Fibroblast of pulmonary artery (primary cell): ENCODE measurements at regions not wholly inside any gene's neighbourhood (a gene's known extent, or its start where the extent isn't known, plus 50 kb on each side); places are given as distances from the start of the nearest gene placed in this dataset.

Experiments
- DNase-seq: peaks from one replicate; pipeline ENCODE4 v3.0.0-alpha.2; 2010; ENCODE audit warnings: low read depth
- H3K4me3 ChIP-seq: replicated peaks from 2 replicates; pipeline ENCODE4 v1.5.1; 2011; ENCODE audit warnings: low read depth, mild to moderate bottlenecking, control low read depth, low read length, moderate library complexity
- CTCF ChIP-seq: IDR thresholded peaks from 2 replicates; pipeline ENCODE4 v1.5.1; 2011; ENCODE audit warnings: mild to moderate bottlenecking, control low read depth, low read length, inconsistent platforms; ENCODE audit errors: missing control alignments

- no peak for TF ChIP-seq CTCF
- no peak for DNase-seq
- H3K4me3 ChIP-seq = no peak overlapping the region
Observed at GRCh38 chr7:155193716-155194115, 104.0 kb upstream of the INSIG1 start.

GRCh38 chr7:155194382-155195140 is 103.1 kb upstream of the INSIG1 start:
- no peak for DNase-seq
- TF ChIP-seq CTCF = no peak
- H3K4me3 ChIP-seq = no peak overlapping the region

GRCh38 chr7:155195939-155196523 is 101.6 kb upstream of the INSIG1 start:
- TF ChIP-seq CTCF = no peak
- no peak for DNase-seq
- no peak overlapping the region for H3K4me3 ChIP-seq

GRCh38 chr7:155198196-155198892 is 99.3 kb upstream of the INSIG1 start:
- TF ChIP-seq CTCF = no peak
- no peak overlapping the region for H3K4me3 ChIP-seq
- DNase-seq = no peak

GRCh38 chr7:155198901-155199845 is 98.5 kb upstream of the INSIG1 start:
- peak; percentile 56 for DNase-seq
- H3K4me3 ChIP-seq = no peak overlapping the region
- no peak for TF ChIP-seq CTCF

GRCh38 chr7:155201325-155202087 is 96.2 kb upstream of the INSIG1 start:
- TF ChIP-seq CTCF = no peak
- H3K4me3 ChIP-seq = no peak overlapping the region
- no peak for DNase-seq
